Liver (tissue), 8 donors: ENCODE measurements at regions not wholly inside any gene's neighbourhood (a gene's known extent, or its start where the extent isn't known, plus 50 kb on each side); places are given as distances from the start of the nearest gene placed in this dataset.

Experiments
- DNase-seq: peaks from one replicate; pipeline ENCODE4 v3.0.0-alpha.2; 2017; ENCODE audit warnings: low spot score
- H3K27ac ChIP-seq, 2 donors: one replicate each; pipeline ENCODE4 v1.7.0; 2013; ENCODE audit warnings: inconsistent platforms in 2 of 2, low read length in 2 of 2, control low read depth in 1 of 2, low read depth in 1 of 2, mild to moderate bottlenecking in 1 of 2
- H3K27me3 ChIP-seq, 4 donors: one replicate each; pipeline versions ENCODE4 v1.6.1 to v1.7.0; 2013; ENCODE audit warnings: low read length in 3 of 4, inconsistent platforms in 1 of 4, mild to moderate bottlenecking in 1 of 4, moderate library complexity in 1 of 4; ENCODE audit not compliant: control insufficient read depth in 4 of 4, insufficient read depth in 4 of 4
- H3K36me3 ChIP-seq, 4 donors: one replicate each; pipeline versions ENCODE4 v1.6.1 to v1.7.0; 2013; ENCODE audit warnings: low read length in 3 of 4, mild to moderate bottlenecking in 3 of 4, low read depth in 1 of 4, moderate library complexity in 1 of 4; ENCODE audit not compliant: control insufficient read depth in 4 of 4, insufficient read depth in 3 of 4
- H3K4me1 ChIP-seq, 4 donors: one replicate each; pipeline versions ENCODE4 v1.6.1 to v1.7.0; 2013; ENCODE audit warnings: low read length in 3 of 4, mild to moderate bottlenecking in 3 of 4, moderate library complexity in 1 of 4; ENCODE audit not compliant: control insufficient read depth in 4 of 4, insufficient read depth in 4 of 4
- H3K4me3 ChIP-seq, 3 donors: one replicate each; pipeline versions ENCODE4 v1.6.1 to v1.7.0; 2013; ENCODE audit warnings: low read length in 3 of 3, control low read depth in 1 of 3, low read depth in 1 of 3, mild to moderate bottlenecking in 1 of 3
- H3K9ac ChIP-seq, 2 donors: one replicate each; pipeline ENCODE4 v1.7.0; 2013; ENCODE audit warnings: low read length in 2 of 2, mild to moderate bottlenecking in 2 of 2, moderate library complexity in 2 of 2, control low read depth in 1 of 2, low read depth in 1 of 2
- H3K9me3 ChIP-seq, 4 donors: one replicate each; pipeline versions ENCODE4 v1.6.1 to v1.7.0; 2013; ENCODE audit warnings: low read length in 3 of 4; ENCODE audit not compliant: control insufficient read depth in 4 of 4
- EGR1 ChIP-seq, 2 donors: IDR thresholded peaks; 2 replicates each; pipeline ENCODE4 v1.6.1; 2016 to 2018; ENCODE audit warnings: antibody characterized with exemption in 2 of 2, low read depth in 2 of 2
- FOXA1 ChIP-seq: IDR thresholded peaks from 2 replicates; pipeline ENCODE4 v1.6.1; 2016; ENCODE audit warnings: antibody characterized with exemption
- FOXA2 ChIP-seq: IDR thresholded peaks from 2 replicates; pipeline ENCODE4 v1.6.1; 2016; ENCODE audit warnings: antibody characterized with exemption
- GABPA ChIP-seq, 2 donors: IDR thresholded peaks in 1 of 2; conservative IDR thresholded peaks in 1 of 2; 2 replicates each; pipeline ENCODE4 v1.6.1; 2016; ENCODE audit warnings: antibody characterized with exemption in 2 of 2, mild to moderate bottlenecking in 1 of 2, moderate library complexity in 1 of 2
- JUND ChIP-seq, 2 donors: IDR thresholded peaks; 2 replicates each; pipeline ENCODE4 v1.6.1; 2016; ENCODE audit warnings: antibody characterized with exemption in 2 of 2
- MAX ChIP-seq: IDR thresholded peaks from 2 replicates; pipeline ENCODE4 v1.6.1; 2016; ENCODE audit warnings: antibody characterized with exemption
- RAD21 ChIP-seq, 2 donors: IDR thresholded peaks; 2 replicates each; pipeline ENCODE4 v1.6.1; 2016; ENCODE audit warnings: antibody characterized with exemption in 2 of 2, mild to moderate bottlenecking in 2 of 2
- RXRA ChIP-seq, 2 donors: IDR thresholded peaks; 2 replicates each; pipeline ENCODE4 v1.6.1; 2017 to 2018; ENCODE audit warnings: antibody characterized with exemption in 2 of 2, mild to moderate bottlenecking in 1 of 2
- SP1 ChIP-seq: IDR thresholded peaks from 2 replicates; pipeline ENCODE4 v1.6.1; 2018; ENCODE audit warnings: antibody characterized with exemption, mild to moderate bottlenecking
- TAF1 ChIP-seq: conservative IDR thresholded peaks from 2 replicates; pipeline ENCODE4 v1.6.1; 2016; ENCODE audit warnings: antibody characterized with exemption, mild to moderate bottlenecking
- YY1 ChIP-seq: IDR thresholded peaks from 2 replicates; pipeline ENCODE4 v1.6.1; 2016; ENCODE audit warnings: antibody characterized with exemption, mild to moderate bottlenecking
- ZBTB33 ChIP-seq: IDR thresholded peaks from 2 replicates; pipeline ENCODE4 v1.6.1; 2016; ENCODE audit warnings: antibody characterized with exemption
- WGBS: extraction: QIAGEN DNeasy Blood & Tissue Kit; methylation state at CpG from one replicate; pipeline ENCODE4 v1.1.7; 2013; 5-methylcytosine and 5-hydroxymethylcytosine counted together
- TF ChIP-seq, protein P1 (sequence below): fragments of 150-350 bp; IDR thresholded peaks from 2 replicates; pipeline ENCODE4 v1.5.1; 2017; ENCODE audit warnings: improper control_type of control experiment, low read depth, low read length; ENCODE audit not compliant: missing input control
- donor health status: healthy.
- donor health status: healthy.
- donor health status: healthy.
- donor health status: healthy.
- donor health status: healthy.

DNA sequence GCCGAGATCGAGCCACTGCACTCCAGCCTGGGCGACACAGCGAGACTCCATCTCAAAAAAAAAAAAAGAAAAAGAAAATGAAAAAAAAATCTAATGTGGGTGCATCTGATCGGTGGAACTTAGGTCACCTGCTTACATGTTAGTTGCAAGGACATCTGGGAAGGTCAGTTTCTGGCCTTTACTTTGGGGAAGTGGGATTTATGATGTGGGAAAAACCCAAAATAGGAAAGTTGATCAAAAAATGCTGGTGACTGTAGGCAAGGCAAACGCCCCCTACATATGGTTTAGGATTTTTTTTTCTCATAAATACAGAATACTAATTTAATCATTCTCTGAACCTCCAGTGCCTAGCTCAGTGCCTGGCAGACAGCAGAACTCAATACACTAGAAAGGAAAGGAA lies 69.2 kb upstream of the PIM1 start:
- TF ChIP-seq EGR1 (IDR thresholded peaks at IDR 0.05; ENCODE audit: low read depth in 2 of 2) (no peak), FOXA2 (no peak), TAF1 (no peak), FOXA1 (no peak), YY1 (no peak), MAX (no peak), SP1 (no peak), JUND (IDR thresholded peaks at IDR 0.05) (no peak), ZBTB33 (no peak), GABPA (IDR thresholded peaks at IDR 0.05 in 1 of 2, conservative IDR thresholded peaks at IDR 0.05 in 1 of 2) (no peak)
- TF ChIP-seq, protein P1, sequence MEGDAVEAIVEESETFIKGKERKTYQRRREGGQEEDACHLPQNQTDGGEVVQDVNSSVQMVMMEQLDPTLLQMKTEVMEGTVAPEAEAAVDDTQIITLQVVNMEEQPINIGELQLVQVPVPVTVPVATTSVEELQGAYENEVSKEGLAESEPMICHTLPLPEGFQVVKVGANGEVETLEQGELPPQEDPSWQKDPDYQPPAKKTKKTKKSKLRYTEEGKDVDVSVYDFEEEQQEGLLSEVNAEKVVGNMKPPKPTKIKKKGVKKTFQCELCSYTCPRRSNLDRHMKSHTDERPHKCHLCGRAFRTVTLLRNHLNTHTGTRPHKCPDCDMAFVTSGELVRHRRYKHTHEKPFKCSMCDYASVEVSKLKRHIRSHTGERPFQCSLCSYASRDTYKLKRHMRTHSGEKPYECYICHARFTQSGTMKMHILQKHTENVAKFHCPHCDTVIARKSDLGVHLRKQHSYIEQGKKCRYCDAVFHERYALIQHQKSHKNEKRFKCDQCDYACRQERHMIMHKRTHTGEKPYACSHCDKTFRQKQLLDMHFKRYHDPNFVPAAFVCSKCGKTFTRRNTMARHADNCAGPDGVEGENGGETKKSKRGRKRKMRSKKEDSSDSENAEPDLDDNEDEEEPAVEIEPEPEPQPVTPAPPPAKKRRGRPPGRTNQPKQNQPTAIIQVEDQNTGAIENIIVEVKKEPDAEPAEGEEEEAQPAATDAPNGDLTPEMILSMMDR = no peak
- Histone ChIP-seq H3K9ac (no peak overlapping the region), H3K27me3 (no peaks in the 10 kb centered on the region), H3K4me1 (peaks cover 4 to 29% (median 11%) of the 10 kb centered on the region in 4 donors), H3K27ac (no peak overlapping the region), H3K4me3 (no peak overlapping the region), H3K9me3 (no peaks in the 10 kb centered on the region), H3K36me3 (no peaks in the 10 kb centered on the region)
- WGBS = 95% methylated on average over 6 of the region's 6 CpGs
- DNase-seq = no peak

DNA sequence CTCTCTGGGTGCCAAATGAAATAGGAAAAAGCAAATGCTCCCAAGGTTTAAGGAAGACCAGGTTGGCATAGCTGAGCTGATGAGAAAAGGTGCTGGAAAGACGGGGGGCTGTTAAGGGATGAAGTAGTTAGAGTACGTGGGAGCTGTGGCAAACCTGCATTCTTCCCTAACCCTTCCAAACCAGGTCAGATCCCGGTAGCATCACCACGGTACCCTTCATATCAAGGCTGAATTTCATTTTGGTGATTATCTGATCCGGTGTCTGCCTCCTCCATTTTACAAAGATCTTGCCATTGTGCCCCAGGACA lies 68.0 kb upstream of the PIM1 start:
- Histone ChIP-seq H3K36me3 (no peaks in the 10 kb centered on the region), H3K4me1 (peaks cover 4 to 33% (median 15%) of the 10 kb centered on the region in 4 donors), H3K9ac (peak overlapping the region in 1 of 2 donors; percentile 58), H3K4me3 (peak overlapping the region in 2 of 3 donors; percentile 41 to 54), H3K9me3 (no peaks in the 10 kb centered on the region), H3K27me3 (no peaks in the 10 kb centered on the region), H3K27ac (peak overlapping the region; percentile 84 to 91)
- 83% methylated on average over 5 of the region's 5 CpGs for WGBS
- no peak for TF ChIP-seq SP1
- no peak for TF ChIP-seq FOXA1
- DNase-seq = no peak

GRCh38 chr6:37102299-37103168 lies 67.4 kb upstream of the PIM1 start:
- H3K4me3 ChIP-seq = peak overlapping the region; percentile 37 to 54 (median 41)
- TF ChIP-seq MAX (peak; percentile 34), RAD21 (IDR thresholded peaks at IDR 0.05) (peak in 1 of 2 donors; percentile 45), GABPA (IDR thresholded peaks at IDR 0.05 in 1 of 2, conservative IDR thresholded peaks at IDR 0.05 in 1 of 2) (peak; percentile 47 to 65), RXRA (IDR thresholded peaks at IDR 0.05) (no peak), EGR1 (IDR thresholded peaks at IDR 0.05; ENCODE audit: low read depth in 2 of 2) (peak; percentile 27 to 69)
- WGBS = 2% methylated on average over 36 of the region's 36 CpGs
- H3K9me3 ChIP-seq = no peaks in the 10 kb centered on the region
- DNase-seq = peak; percentile 82
- H3K9ac ChIP-seq = peak overlapping the region; percentile 52 to 58
- H3K4me1 ChIP-seq = peaks cover 6 to 38% (median 20%) of the 10 kb centered on the region in 4 donors
- no peaks in the 10 kb centered on the region for H3K27me3 ChIP-seq
- H3K36me3 ChIP-seq = no peaks in the 10 kb centered on the region
- peak overlapping the region; percentile 84 to 91 for H3K27ac ChIP-seq
